CD4-positive, alpha-beta T cell (primary cell): ENCODE measurements at regions not wholly inside any gene's neighbourhood (a gene's known extent, or its start where the extent isn't known, plus 50 kb on each side); places are given as distances from the start of the nearest gene placed in this dataset.

Experiments used
- ATAC-seq: fragments of 200-7000 bp; cut with Tn5 transposase; one replicate; pipeline ENCODE4 v1.10.0; 2022; ENCODE audit warnings: mild to moderate bottlenecking; ENCODE audit not compliant: poor library complexity
- CTCF ChIA-PET: fragments of 350-600 bp; sonication (Branson Sonifier 250); formaldehyde crosslinking; loops from one replicate; lab custom pipeline; 2021; ENCODE audit warnings: antibody characterized with exemption, inconsistent platforms; lab: Charles Lee
- POLR2A ChIA-PET: fragments of 350-600 bp; sonication (Branson Sonifier 250); formaldehyde crosslinking; loops from one replicate; lab custom pipeline; 2021; ENCODE audit warnings: antibody characterized with exemption, inconsistent platforms; lab: Charles Lee
- DNase-seq, 14 experiments: peaks; one replicate each; pipeline ENCODE4 v3.0.0-alpha.2; 2013 to 2020; ENCODE audit warnings: mixed read lengths in 2 of 14
- H3K27ac ChIP-seq, 2 donors: one replicate each; pipeline versions ENCODE4 v1.5.1 to v1.7.0; 2013; ENCODE audit warnings: low read length in 2 of 2, low read depth in 1 of 2, mild to moderate bottlenecking in 1 of 2
- H3K27me3 ChIP-seq, 2 experiments: 1 replicate in 1 of 2; 2 replicates in 1 of 2; pipeline versions ENCODE4 v1.6.1 to v1.7.0; 2013; ENCODE audit warnings: low read length in 2 of 2, control low read depth in 1 of 2, mild to moderate bottlenecking in 1 of 2, moderate library complexity in 1 of 2; ENCODE audit not compliant: insufficient read depth in 2 of 2, control insufficient read depth in 1 of 2
- H3K36me3 ChIP-seq: one replicate; pipeline ENCODE4 v1.6.1; 2013; ENCODE audit warnings: low read length, control low read depth; ENCODE audit not compliant: insufficient read depth
- H3K4me1 ChIP-seq: one replicate; pipeline ENCODE4 v1.6.1; 2013; ENCODE audit warnings: low read length, control low read depth; ENCODE audit not compliant: insufficient read depth
- H3K4me3 ChIP-seq: one replicate; pipeline ENCODE4 v1.5.1; 2013; ENCODE audit warnings: mild to moderate bottlenecking, low read length, moderate library complexity
- H3K9me3 ChIP-seq, 2 experiments: 1 replicate in 1 of 2; 2 replicates in 1 of 2; pipeline versions ENCODE4 v1.6.1 to v1.7.0; 2013; ENCODE audit warnings: low read length in 2 of 2, mild to moderate bottlenecking in 2 of 2, control low read depth in 1 of 2, moderate library complexity in 1 of 2; ENCODE audit not compliant: control insufficient read depth in 1 of 2, insufficient read depth in 1 of 2
- H3K27ac Mint-ChIP-seq: one replicate; pipeline ENCODE4 v1.8.0; 2020; ENCODE audit warnings: mixed read lengths
- H3K27me3 Mint-ChIP-seq: one replicate; pipeline ENCODE4 v1.8.0; 2021; ENCODE audit warnings: mixed read lengths
- H3K36me3 Mint-ChIP-seq: one replicate; pipeline ENCODE4 v1.8.0; 2021; ENCODE audit warnings: low read depth, mixed read lengths
- H3K4me1 Mint-ChIP-seq: one replicate; pipeline ENCODE4 v1.8.0; 2021; ENCODE audit warnings: low read depth, mixed read lengths
- H3K4me3 Mint-ChIP-seq: one replicate; pipeline ENCODE4 v1.8.0; 2020; ENCODE audit warnings: mild to moderate bottlenecking, mixed read lengths
- H3K9me3 Mint-ChIP-seq: one replicate; pipeline ENCODE4 v1.8.0; 2020; ENCODE audit warnings: mixed read lengths
- intact Hi-C, 2 experiments: fragments of 100-400 bp; cut with DNase I in 1 of 2; cut with micrococcal nuclease in 1 of 2; formaldehyde crosslinking; loops; one replicate each; pipeline versions ENCODE4 v1.15.1 to v1.9.0; 2023 to 2025; cut with DNase I, micrococcal nuclease
- TF ChIP-seq, protein P1 (sequence below): fragments of 200-600 bp; IDR thresholded peaks from one replicate; pipeline ENCODE4 v1.8.0; 2022; ENCODE audit warnings: antibody characterized with exemption, mild to moderate bottlenecking

DNA sequence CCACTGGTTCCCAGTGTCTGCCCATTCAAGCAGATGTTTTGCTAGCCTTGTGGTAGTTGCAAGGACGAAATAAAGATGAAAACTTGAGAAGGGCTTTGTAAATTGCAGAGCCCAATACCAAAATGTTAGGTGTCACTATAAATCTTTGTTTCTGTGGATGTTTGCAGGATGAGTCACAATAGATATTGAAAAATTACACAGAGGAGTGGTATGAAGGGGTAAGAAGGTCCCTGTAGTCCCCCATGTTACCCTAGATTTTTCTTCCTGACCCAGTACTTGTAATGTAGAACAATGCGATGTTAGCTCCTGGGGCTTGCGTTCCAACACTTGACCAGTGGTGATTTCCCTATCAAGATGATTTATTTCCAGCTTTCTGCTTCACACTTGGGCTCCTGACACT is 102.6 kb upstream of the LYZL1 start:
- ChIA-PET POLR2A (no interaction called here), CTCF (no interaction called here)
- Mint-ChIP-seq H3K9me3 (no peaks in the 10 kb centered on the region), H3K4me3 (no peak overlapping the region), H3K27me3 (peaks cover 19% of the 10 kb centered on the region), H3K27ac (no peak overlapping the region), H3K36me3 (no peaks in the 10 kb centered on the region), H3K4me1 (no peaks in the 10 kb centered on the region)
- intact Hi-C loops, result no loop called here
- H3K4me1 ChIP-seq, result no peaks in the 10 kb centered on the region
- ATAC-seq (no peak), DNase-seq (no peak)
- H3K36me3 ChIP-seq, result no peaks in the 10 kb centered on the region
- TF ChIP-seq, protein P1, sequence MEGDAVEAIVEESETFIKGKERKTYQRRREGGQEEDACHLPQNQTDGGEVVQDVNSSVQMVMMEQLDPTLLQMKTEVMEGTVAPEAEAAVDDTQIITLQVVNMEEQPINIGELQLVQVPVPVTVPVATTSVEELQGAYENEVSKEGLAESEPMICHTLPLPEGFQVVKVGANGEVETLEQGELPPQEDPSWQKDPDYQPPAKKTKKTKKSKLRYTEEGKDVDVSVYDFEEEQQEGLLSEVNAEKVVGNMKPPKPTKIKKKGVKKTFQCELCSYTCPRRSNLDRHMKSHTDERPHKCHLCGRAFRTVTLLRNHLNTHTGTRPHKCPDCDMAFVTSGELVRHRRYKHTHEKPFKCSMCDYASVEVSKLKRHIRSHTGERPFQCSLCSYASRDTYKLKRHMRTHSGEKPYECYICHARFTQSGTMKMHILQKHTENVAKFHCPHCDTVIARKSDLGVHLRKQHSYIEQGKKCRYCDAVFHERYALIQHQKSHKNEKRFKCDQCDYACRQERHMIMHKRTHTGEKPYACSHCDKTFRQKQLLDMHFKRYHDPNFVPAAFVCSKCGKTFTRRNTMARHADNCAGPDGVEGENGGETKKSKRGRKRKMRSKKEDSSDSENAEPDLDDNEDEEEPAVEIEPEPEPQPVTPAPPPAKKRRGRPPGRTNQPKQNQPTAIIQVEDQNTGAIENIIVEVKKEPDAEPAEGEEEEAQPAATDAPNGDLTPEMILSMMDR, result no peak
- peaks cover 0 to 10% of the 10 kb centered on the region in 2 experiments for H3K27me3 ChIP-seq
- no peaks in the 10 kb centered on the region for H3K9me3 ChIP-seq
- H3K27ac ChIP-seq, result no peak overlapping the region
- H3K4me3 ChIP-seq, result no peak overlapping the region

DNA sequence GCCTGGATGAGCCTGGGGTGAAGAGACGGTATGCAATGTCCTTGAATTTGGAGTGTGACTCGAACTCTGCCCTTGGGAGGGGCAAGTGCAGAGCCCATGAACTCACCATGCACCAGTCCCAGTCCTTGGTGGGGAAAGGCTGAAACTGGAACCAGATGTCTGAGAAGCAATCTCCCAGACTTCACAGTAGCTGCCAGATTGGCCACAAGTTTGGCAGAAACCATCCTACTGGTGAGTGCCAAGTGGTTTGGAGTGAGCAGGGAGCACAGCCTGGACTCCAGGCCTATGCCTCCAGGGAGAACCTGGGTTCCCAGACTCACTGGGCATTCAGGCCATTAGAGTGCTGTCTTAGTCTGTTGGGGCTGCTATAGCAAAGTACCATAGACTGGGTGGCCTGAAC is 99.6 kb upstream of the LYZL1 start:
- Histone ChIP-seq H3K4me3 (no peak overlapping the region), H3K4me1 (no peaks in the 10 kb centered on the region), H3K9me3 (no peaks in the 10 kb centered on the region), H3K36me3 (no peaks in the 10 kb centered on the region), H3K27me3 (peaks cover 0 to 7% of the 10 kb centered on the region in 2 experiments), H3K27ac (no peak overlapping the region)
- ATAC-seq (no peak), DNase-seq (no peak)
- intact Hi-C loops, result no loop called here
- Mint-ChIP-seq H3K27ac (no peak overlapping the region), H3K4me1 (no peaks in the 10 kb centered on the region), H3K4me3 (no peak overlapping the region), H3K27me3 (peaks cover 31% of the 10 kb centered on the region), H3K36me3 (no peaks in the 10 kb centered on the region), H3K9me3 (no peaks in the 10 kb centered on the region)
- TF ChIP-seq, protein P1, result no peak
- ChIA-PET CTCF (no interaction called here), POLR2A (no interaction called here)

DNA sequence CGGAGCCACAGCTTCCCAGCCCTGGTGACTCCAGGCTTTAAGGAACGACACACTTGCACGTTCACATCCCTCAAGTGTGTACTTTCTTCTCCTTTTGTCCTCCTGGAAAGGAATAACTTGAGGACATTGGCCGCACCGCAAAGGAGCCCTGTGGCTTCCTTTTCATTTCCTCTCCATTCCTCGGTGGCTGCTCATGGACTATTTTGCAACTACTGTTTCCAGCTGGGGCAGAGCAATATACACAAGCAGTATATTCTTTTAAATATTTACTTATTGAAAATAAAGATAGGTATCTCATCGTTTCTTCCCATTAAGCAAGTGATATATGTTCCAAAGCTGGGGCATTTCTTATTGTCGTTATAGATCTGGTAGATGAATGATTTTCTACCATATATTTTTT is 97.2 kb upstream of the LYZL1 start:
- H3K9me3 Mint-ChIP-seq, result no peaks in the 10 kb centered on the region
- TF ChIP-seq, protein P1, result no peak
- ATAC-seq, result no peak
- intact Hi-C loops, result no loop called here
- no peak overlapping the region for H3K27ac ChIP-seq
- no peak overlapping the region for H3K27ac Mint-ChIP-seq
- ChIA-PET CTCF (no interaction called here), POLR2A (no interaction called here)
- H3K36me3 ChIP-seq, result no peaks in the 10 kb centered on the region
- peaks cover 27% of the 10 kb centered on the region for H3K27me3 Mint-ChIP-seq
- H3K4me3 ChIP-seq, result no peak overlapping the region
- no peaks in the 10 kb centered on the region for H3K36me3 Mint-ChIP-seq
- no peaks in the 10 kb centered on the region for H3K4me1 ChIP-seq
- no peaks in the 10 kb centered on the region for H3K4me1 Mint-ChIP-seq
- no peaks in the 10 kb centered on the region for H3K9me3 ChIP-seq
- DNase-seq, result no peak
- H3K4me3 Mint-ChIP-seq, result no peak overlapping the region
- peaks cover 0 to 7% of the 10 kb centered on the region in 2 experiments for H3K27me3 ChIP-seq
